ENCODE measurements at regions not wholly inside any gene's neighbourhood (a gene's known extent, or its start where the extent isn't known, plus 50 kb on each side); places are given as distances from the start of the nearest gene placed in this dataset.

GRCh38 chr13:48919751-48920150, 56.0 kb upstream of the FNDC3A start:
- 45 to 58% (median 50%) methylated on average over 1 of the region's 1 CpG for WGBS, 5 donors
- H3K27me3 ChIP-seq, result no peaks in the 10 kb centered on the region

GRCh38 chr13:48920730-48921129, 55.0 kb upstream of the FNDC3A start:
- H3K4me1 ChIP-seq, result no peaks in the 10 kb centered on the region
- H3K27me3 ChIP-seq, result no peaks in the 10 kb centered on the region
- TF ChIP-seq EP300 (IDR thresholded peaks at IDR 0.05) (no peak), CTCF (IDR thresholded peaks at IDR 0.05) (no peak), POLR2A (IDR thresholded peaks at IDR 0.05) (no peak), POLR2AphosphoS5 (IDR thresholded peaks at IDR 0.05) (no peak)
- intact Hi-C loops (cut with DNase I; ENCODE audit: low total_unique reads), result no loop called here
- no peaks in the 10 kb centered on the region for H3K9me3 ChIP-seq
- H3K4me3 ChIP-seq, result no peak overlapping the region
- H3K36me3 ChIP-seq, result no peaks in the 10 kb centered on the region
- H3K27ac ChIP-seq, result no peak overlapping the region
- no peak for DNase-seq
- WGBS, 5 donors, result 87 to 91% (median 88%) methylated on average over 6 of the region's 6 CpGs

More at GRCh38 chr13:48919751-48920150, 56.0 kb upstream of the FNDC3A start:
- Histone ChIP-seq H3K4me3 (no peak overlapping the region), H3K27ac (no peak overlapping the region), H3K9me3 (no peaks in the 10 kb centered on the region), H3K4me1 (no peaks in the 10 kb centered on the region), H3K36me3 (no peaks in the 10 kb centered on the region)
- DNase-seq, result no peak
- intact Hi-C loops (cut with DNase I; ENCODE audit: low total_unique reads), result no loop called here
- no peak for TF ChIP-seq CTCF (IDR thresholded peaks at IDR 0.05)
- no peak for TF ChIP-seq POLR2A (IDR thresholded peaks at IDR 0.05)
- no peak for TF ChIP-seq POLR2AphosphoS5 (IDR thresholded peaks at IDR 0.05)
- TF ChIP-seq EP300 (IDR thresholded peaks at IDR 0.05), result no peak

GRCh38 chr13:48923376-48923775, 52.3 kb upstream of the FNDC3A start:
- no peaks in the 10 kb centered on the region for H3K4me1 ChIP-seq
- no peak overlapping the region for H3K4me3 ChIP-seq
- DNase-seq, result no peak
- WGBS, 5 donors, result 87 to 92% (median 92%) methylated on average over 1 of the region's 1 CpG
- TF ChIP-seq CTCF (IDR thresholded peaks at IDR 0.05) (no peak), EP300 (IDR thresholded peaks at IDR 0.05) (no peak), POLR2AphosphoS5 (IDR thresholded peaks at IDR 0.05) (no peak), POLR2A (IDR thresholded peaks at IDR 0.05) (no peak)
- no peak overlapping the region for H3K27ac ChIP-seq
- H3K36me3 ChIP-seq, result no peaks in the 10 kb centered on the region
- no peaks in the 10 kb centered on the region for H3K27me3 ChIP-seq
- H3K9me3 ChIP-seq, result no peaks in the 10 kb centered on the region
- intact Hi-C loops (cut with DNase I; ENCODE audit: low total_unique reads), result no loop called here

- no peak for DNase-seq
- TF ChIP-seq POLR2A (IDR thresholded peaks at IDR 0.05) (no peak), EP300 (IDR thresholded peaks at IDR 0.05) (no peak), POLR2AphosphoS5 (IDR thresholded peaks at IDR 0.05) (no peak), CTCF (IDR thresholded peaks at IDR 0.05) (no peak)
- H3K27ac ChIP-seq, result no peak overlapping the region
- no peak overlapping the region for H3K4me3 ChIP-seq
- no peaks in the 10 kb centered on the region for H3K27me3 ChIP-seq
- no peaks in the 10 kb centered on the region for H3K9me3 ChIP-seq
- intact Hi-C loops (cut with DNase I; ENCODE audit: low total_unique reads), result no loop called here
- no peaks in the 10 kb centered on the region for H3K36me3 ChIP-seq
- H3K4me1 ChIP-seq, result no peaks in the 10 kb centered on the region
- WGBS, 5 donors, result 95 to 98% (median 96%) methylated on average over 2 of the region's 2 CpGs
Measured at GRCh38 chr13:48925001-48925400, 50.7 kb upstream of the FNDC3A start.
